ENCODE measurements at regions not wholly inside any gene's neighbourhood (a gene's known extent, or its start where the extent isn't known, plus 50 kb on each side); places are given as distances from the start of the nearest gene placed in this dataset.
"Not testable (repeated sequence)": the region's sequence is repeated elsewhere in the genome, so short reads cannot be mapped to it uniquely, and the experiment has no call there.

GRCh38 chr12:116687888-116688287, 50.0 kb downstream of the SPRING1 start:
- DNase-seq = no peak

- no peak for DNase-seq
These were observed 53.0 kb downstream of the SPRING1 start for GRCh38 chr12:116684891-116685290.

GRCh38 chr12:116677202-116677661, 60.6 kb downstream of the SPRING1 start:
- peak; percentile 69 for DNase-seq

- DNase-seq = no peak
These were observed 62.3 kb downstream of the SPRING1 start for GRCh38 chr12:116675339-116676107.

- no peak for DNase-seq
These were observed 63.2 kb downstream of the SPRING1 start for GRCh38 chr12:116674643-116675183.

GRCh38 chr12:116673681-116674111, 64.2 kb downstream of the SPRING1 start:
- no peak for DNase-seq

GRCh38 chr12:116672842-116673516, 64.9 kb downstream of the SPRING1 start:
- peak; percentile 52 for DNase-seq

GRCh38 chr12:116672010-116672409, 65.9 kb downstream of the SPRING1 start:
- no peak for DNase-seq

GRCh38 chr12:116670859-116671258, 67.0 kb downstream of the SPRING1 start:
- DNase-seq = no peak

- DNase-seq = no peak
These were observed 70.1 kb downstream of the SPRING1 start for GRCh38 chr12:116667752-116668151.

- not testable (repeated sequence) for DNase-seq
These were observed 71.0 kb downstream of the SPRING1 start for GRCh38 chr12:116666829-116667228.

GRCh38 chr12:116666305-116666673, 71.6 kb downstream of the SPRING1 start:
- no peak for DNase-seq

- no peak for DNase-seq
These were observed 72.1 kb downstream of the SPRING1 start for GRCh38 chr12:116665666-116666304.

GRCh38 chr12:116664085-116664484, 73.8 kb downstream of the SPRING1 start:
- no peak for DNase-seq

- DNase-seq = no peak
These were observed 75.2 kb downstream of the SPRING1 start for GRCh38 chr12:116662612-116663144.

- DNase-seq = no peak
These were observed 76.5 kb downstream of the SPRING1 start for GRCh38 chr12:116661341-116661740.

- DNase-seq = not testable (repeated sequence)
These were observed 77.1 kb downstream of the SPRING1 start for GRCh38 chr12:116660740-116661139.

- no peak for DNase-seq
These were observed 77.9 kb downstream of the SPRING1 start for GRCh38 chr12:116659771-116660481.

GRCh38 chr12:116657921-116658495, 79.9 kb downstream of the SPRING1 start:
- no peak for DNase-seq

- no peak for DNase-seq
These were observed 81.6 kb downstream of the SPRING1 start for GRCh38 chr12:116656306-116656705.

GRCh38 chr12:116654226-116654743, 83.6 kb downstream of the SPRING1 start:
- no peak for DNase-seq

- no peak for DNase-seq
These were observed 86.8 kb downstream of the SPRING1 start for GRCh38 chr12:116651089-116651488.
